ENCODE measurements at regions not wholly inside any gene's neighbourhood (a gene's known extent, or its start where the extent isn't known, plus 50 kb on each side); places are given as distances from the start of the nearest gene placed in this dataset.

- TF ChIP-seq TCF7L2 (IDR thresholded peaks at IDR 0.05; ENCODE audit: low read depth, low read length) (no peak), CTCF (IDR thresholded peaks at IDR 0.05) (no peak), SIN3A (IDR thresholded peaks at IDR 0.05; ENCODE audit: borderline replicate concordance, insufficient read depth, low read depth, low read length) (no peak), POLR2AphosphoS5 (IDR thresholded peaks at IDR 0.05; ENCODE audit: low read depth, low read length) (no peak), REST (IDR thresholded peaks at IDR 0.05; ENCODE audit: insufficient read depth in 1 of 2, low read depth in 2 of 2, low read length in 1 of 2) (no peak)
Observed at GRCh38 chr10:90041585-90041984, 340.2 kb downstream of the KIF20B start.

Measured in Panc1 (cell line).